Superior temporal gyrus (tissue), 1 donor: ENCODE measurements at regions not wholly inside any gene's neighbourhood (a gene's known extent, or its start where the extent isn't known, plus 50 kb on each side); places are given as distances from the start of the nearest gene placed in this dataset.
A peak's percentile ranks its signal among the peaks of the same experiment; 100 is the strongest.

ENCODE experiments used
- DNase-seq: peaks from one replicate; pipeline ENCODE4 v3.0.0-alpha.2; 2016; ENCODE audit errors: extremely low spot score

- no peak for DNase-seq
Observed at GRCh38 chr4:41359836-41360213, 103.1 kb downstream of the UCHL1 start.

GRCh38 chr4:41360214-41360920, 103.6 kb downstream of the UCHL1 start:
- DNase-seq, result peak; percentile 79

- DNase-seq, result peak; percentile 59
Observed at GRCh38 chr4:41360921-41361793, 104.4 kb downstream of the UCHL1 start.

- DNase-seq, result peak; percentile 77
Observed at GRCh38 chr4:41361794-41362526, 105.2 kb downstream of the UCHL1 start.

GRCh38 chr4:41362621-41363383, 106.1 kb downstream of the UCHL1 start:
- DNase-seq, result peak; percentile 80

- peak; percentile 73 for DNase-seq
Observed at GRCh38 chr4:41363384-41363981, 106.8 kb downstream of the UCHL1 start.

GRCh38 chr4:41364876-41365275, 108.1 kb downstream of the UCHL1 start:
- DNase-seq, result no peak

GRCh38 chr4:41365681-41366080, 109.0 kb downstream of the UCHL1 start:
- peak; percentile 98 for DNase-seq

GRCh38 chr4:41366911-41367517, 110.3 kb downstream of the UCHL1 start:
- peak; percentile 29 for DNase-seq

GRCh38 chr4:41369680-41370079, 113.0 kb downstream of the UCHL1 start:
- peak; percentile 66 for DNase-seq

- no peak for DNase-seq
Observed at GRCh38 chr4:41373221-41373620, 116.5 kb downstream of the UCHL1 start.

GRCh38 chr4:41374490-41374889, 117.8 kb downstream of the UCHL1 start:
- DNase-seq, result no peak

GRCh38 chr4:41375561-41375960, 118.8 kb downstream of the UCHL1 start:
- no peak for DNase-seq

GRCh38 chr4:41377196-41377595, 120.5 kb downstream of the UCHL1 start:
- no peak for DNase-seq

- DNase-seq, result no peak
Observed at GRCh38 chr4:41379230-41379629, 122.5 kb downstream of the UCHL1 start.

- DNase-seq, result no peak
Observed at GRCh38 chr4:41380511-41381157, 123.9 kb downstream of the UCHL1 start.

- DNase-seq, result no peak
Observed at GRCh38 chr4:41381384-41381783, 124.7 kb downstream of the UCHL1 start.

- peak; percentile 79 for DNase-seq
Observed at GRCh38 chr4:41384992-41385391, 128.3 kb downstream of the UCHL1 start.

GRCh38 chr4:41385481-41385880, 128.8 kb downstream of the UCHL1 start:
- no peak for DNase-seq

- DNase-seq, result no peak
Observed at GRCh38 chr4:41388080-41388479, 131.4 kb downstream of the UCHL1 start.
